ENCODE measurements at regions not wholly inside any gene's neighbourhood (a gene's known extent, or its start where the extent isn't known, plus 50 kb on each side); places are given as distances from the start of the nearest gene placed in this dataset.

- H3K27ac ChIP-seq: no peak overlapping the region
- WGBS, 4 donors: 73 to 88% (median 85%) methylated on average over 4 of the region's 4 CpGs
- no peak for DNase-seq
- no peak overlapping the region for H3K4me3 ChIP-seq
- no peaks in the 10 kb centered on the region for H3K27me3 ChIP-seq
- H3K4me1 ChIP-seq (replicated peaks in 1 of 2): no peaks in the 10 kb centered on the region
- no peaks in the 10 kb centered on the region for H3K36me3 ChIP-seq (replicated peaks in 1 of 2)
- intact Hi-C loops (cut with DNase I): no loop called here
- TF ChIP-seq POLR2A (IDR thresholded peaks at IDR 0.05) (no peak), CTCF (IDR thresholded peaks at IDR 0.05) (no peak)
- no peaks in the 10 kb centered on the region for H3K9me3 ChIP-seq (replicated peaks in 1 of 3)
Measured at GRCh38 chr3:68055215-68055614, 400.8 kb upstream of the SUCLG2 start.

DNA sequence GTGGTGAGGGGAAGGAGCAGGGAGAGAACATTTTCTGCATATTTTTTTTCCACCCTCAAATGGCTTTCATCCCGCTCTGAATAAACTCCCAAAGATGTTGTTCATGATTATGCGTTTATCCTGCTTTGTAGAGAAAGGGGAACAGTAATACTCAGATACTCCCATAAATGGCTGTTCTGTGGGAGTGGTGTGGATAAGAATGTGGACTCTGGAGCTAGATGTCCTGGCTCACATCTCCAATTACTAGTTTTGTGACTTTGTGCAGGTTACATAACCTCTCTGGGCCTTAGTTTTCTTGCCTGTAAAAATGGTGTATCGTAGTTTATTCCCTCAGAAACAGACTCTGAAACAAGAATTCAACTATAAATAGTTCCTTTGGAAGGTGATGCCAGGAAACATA lies 395.4 kb upstream of the SUCLG2 start:
- H3K9me3 ChIP-seq (replicated peaks in 1 of 3): no peaks in the 10 kb centered on the region
- H3K27ac ChIP-seq: no peak overlapping the region
- H3K27me3 ChIP-seq: no peaks in the 10 kb centered on the region
- no peak for DNase-seq
- H3K4me1 ChIP-seq (replicated peaks in 1 of 2): no peaks in the 10 kb centered on the region
- intact Hi-C loops (cut with DNase I): no loop called here
- TF ChIP-seq CTCF (IDR thresholded peaks at IDR 0.05): no peak
- TF ChIP-seq POLR2A (IDR thresholded peaks at IDR 0.05): no peak
- no peaks in the 10 kb centered on the region for H3K36me3 ChIP-seq (replicated peaks in 1 of 2)
- 49 to 90% (median 63%) methylated on average over 3 of the region's 3 CpGs for WGBS, 4 donors
- no peak overlapping the region for H3K4me3 ChIP-seq

GRCh38 chr3:68045976-68046375 lies 391.6 kb upstream of the SUCLG2 start:
- Histone ChIP-seq H3K36me3 (replicated peaks in 1 of 2) (no peaks in the 10 kb centered on the region), H3K27ac (no peak overlapping the region), H3K4me1 (replicated peaks in 1 of 2) (no peaks in the 10 kb centered on the region), H3K27me3 (no peaks in the 10 kb centered on the region), H3K4me3 (no peak overlapping the region), H3K9me3 (replicated peaks in 1 of 3) (no peaks in the 10 kb centered on the region)
- no peak for DNase-seq
- intact Hi-C loops (cut with DNase I): no loop called here
- TF ChIP-seq CTCF (IDR thresholded peaks at IDR 0.05) (no peak), POLR2A (IDR thresholded peaks at IDR 0.05) (no peak)
- WGBS, 4 donors: 66 to 77% (median 72%) methylated on average over 3 of the region's 3 CpGs

DNA sequence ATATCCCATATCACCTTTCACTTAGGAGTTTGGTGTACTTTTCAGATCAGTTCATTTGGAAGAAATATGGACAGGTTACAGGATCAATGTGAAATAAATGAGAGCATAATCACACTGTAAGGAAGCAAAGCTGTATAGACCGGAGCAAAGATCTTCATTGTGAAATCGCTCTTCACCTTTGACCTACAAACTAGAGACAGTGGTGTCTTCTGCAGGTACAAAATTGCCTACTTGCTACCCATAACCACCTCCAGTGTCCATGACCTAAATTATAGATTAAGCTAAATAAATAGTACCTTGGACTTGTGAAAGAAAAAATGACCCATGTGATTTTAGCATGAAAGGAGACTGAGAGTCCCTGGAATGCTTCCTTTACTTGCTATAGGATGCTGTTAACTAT lies 379.5 kb upstream of the SUCLG2 start:
- WGBS, 4 donors: 92 to 95% (median 93%) methylated on average over 2 of the region's 2 CpGs
- no peak for TF ChIP-seq CTCF (IDR thresholded peaks at IDR 0.05)
- TF ChIP-seq POLR2A (IDR thresholded peaks at IDR 0.05): no peak
- Histone ChIP-seq H3K4me3 (no peak overlapping the region), H3K27ac (no peak overlapping the region), H3K27me3 (no peaks in the 10 kb centered on the region), H3K36me3 (replicated peaks in 1 of 2) (no peaks in the 10 kb centered on the region), H3K9me3 (replicated peaks in 1 of 3) (no peaks in the 10 kb centered on the region), H3K4me1 (replicated peaks in 1 of 2) (no peaks in the 10 kb centered on the region)
- intact Hi-C loops (cut with DNase I): no loop called here
- DNase-seq: no peak
